ENCODE measurements at regions not wholly inside any gene's neighbourhood (a gene's known extent, or its start where the extent isn't known, plus 50 kb on each side); places are given as distances from the start of the nearest gene placed in this dataset.

- H3K4me2 ChIP-seq (ENCODE audit: low read length) = no peak overlapping the region
- H2AFZ ChIP-seq (ENCODE audit: low read depth, low read length, poor library complexity, severe bottlenecking) = no peak overlapping the region
- TF ChIP-seq, protein P1, sequence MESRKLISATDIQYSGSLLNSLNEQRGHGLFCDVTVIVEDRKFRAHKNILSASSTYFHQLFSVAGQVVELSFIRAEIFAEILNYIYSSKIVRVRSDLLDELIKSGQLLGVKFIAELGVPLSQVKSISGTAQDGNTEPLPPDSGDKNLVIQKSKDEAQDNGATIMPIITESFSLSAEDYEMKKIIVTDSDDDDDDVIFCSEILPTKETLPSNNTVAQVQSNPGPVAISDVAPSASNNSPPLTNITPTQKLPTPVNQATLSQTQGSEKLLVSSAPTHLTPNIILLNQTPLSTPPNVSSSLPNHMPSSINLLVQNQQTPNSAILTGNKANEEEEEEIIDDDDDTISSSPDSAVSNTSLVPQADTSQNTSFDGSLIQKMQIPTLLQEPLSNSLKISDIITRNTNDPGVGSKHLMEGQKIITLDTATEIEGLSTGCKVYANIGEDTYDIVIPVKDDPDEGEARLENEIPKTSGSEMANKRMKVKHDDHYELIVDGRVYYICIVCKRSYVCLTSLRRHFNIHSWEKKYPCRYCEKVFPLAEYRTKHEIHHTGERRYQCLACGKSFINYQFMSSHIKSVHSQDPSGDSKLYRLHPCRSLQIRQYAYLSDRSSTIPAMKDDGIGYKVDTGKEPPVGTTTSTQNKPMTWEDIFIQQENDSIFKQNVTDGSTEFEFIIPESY (IDR thresholded peaks at IDR 0.05; ENCODE audit: extremely low read depth, insufficient replicate concordance, low read length) = no peak
- TF ChIP-seq YY1 (IDR thresholded peaks at IDR 0.05; ENCODE audit: extremely low read depth, insufficient replicate concordance, low read depth, low read length) = no peak
- TF ChIP-seq EZH2phosphoT487 (IDR thresholded peaks at IDR 0.05; ENCODE audit: borderline replicate concordance) = no peak
- no peak for TF ChIP-seq CTCF (IDR thresholded peaks at IDR 0.05 in 2 of 3, conservative IDR thresholded peaks at IDR 0.05 in 1 of 3; ENCODE audit: borderline replicate concordance in 1 of 3, insufficient read depth in 1 of 3, low read depth in 2 of 3, low read length in 2 of 3)
- no peak for TF ChIP-seq SIN3A (IDR thresholded peaks at IDR 0.05; ENCODE audit: low read depth)
- TF ChIP-seq ATF3 (IDR thresholded peaks at IDR 0.05) = no peak
- ChIA-PET POLR2A (interaction anchor here (1.0 kb wide), 1 partner anchor 8 kb away, joined by 3 read pairs; no protein-coding TSS in a partner anchor), RAD21 (ENCODE audit: low non-redundant PET in 1 of 2, low total read pairs in 2 of 2, uncharacterized antibody in 2 of 2, unreplicated experiment in 2 of 2) (no interaction called here), CTCF (no interaction called here)
- no TSS peak for BruUV-seq (replicated peaks)
- H3K9ac ChIP-seq (ENCODE audit: low read length) = no peak overlapping the region
- H3K9me2 ChIP-seq (ENCODE audit: insufficient read depth) = no peaks in the 10 kb centered on the region
- H3K4me3 ChIP-seq (replicated peaks in 1 of 2; ENCODE audit: low read depth in 1 of 2, low read length in 2 of 2) = no peak overlapping the region
- intact Hi-C loops (cut with micrococcal nuclease) = no loop called here
- no peak for DNase-seq (ENCODE audit: low read depth, low spot score)
- H3K79me2 ChIP-seq (ENCODE audit: insufficient read depth, low read length) = no peaks in the 10 kb centered on the region
- no peak overlapping the region for H3K27ac ChIP-seq (ENCODE audit: low read depth, low read length)
- no peaks in the 10 kb centered on the region for H3K36me3 ChIP-seq (ENCODE audit: control insufficient read depth in 1 of 2, insufficient read depth in 2 of 2, low read length in 2 of 2)
- H3K4me1 ChIP-seq (ENCODE audit: control insufficient read depth in 1 of 2, insufficient read depth in 2 of 2, low read length in 2 of 2) = no peaks in the 10 kb centered on the region
- H4K20me1 ChIP-seq (ENCODE audit: insufficient read depth) = no peaks in the 10 kb centered on the region
- peaks cover 23% of the 10 kb centered on the region for H3K27me3 ChIP-seq (ENCODE audit: insufficient read depth, low read length)
- H3K9me3 ChIP-seq (ENCODE audit: control insufficient read depth in 1 of 2, insufficient read depth in 1 of 2, low read depth in 1 of 2, low read length in 2 of 2) = no peaks in the 10 kb centered on the region
- ATAC-seq = no peak
These were observed 278.4 kb upstream of the FIGN start for GRCh38 chr2:164014068-164014731.
